ENCODE measurements at regions not wholly inside any gene's neighbourhood (a gene's known extent, or its start where the extent isn't known, plus 50 kb on each side); places are given as distances from the start of the nearest gene placed in this dataset.

- peaks cover 0 to 6% (median 3%) of the 10 kb centered on the region in 4 donors for H3K9me3 ChIP-seq (ENCODE audit: control insufficient read depth in 4 of 4, insufficient read depth in 3 of 4, low read length in 3 of 4)
- H3K36me3 ChIP-seq (ENCODE audit: control insufficient read depth in 4 of 4, insufficient read depth in 4 of 4, low read length in 4 of 4) = no peaks in the 10 kb centered on the region
- no peak overlapping the region for H3K27ac ChIP-seq (ENCODE audit: low read depth in 1 of 2, low read length in 1 of 2)
- no peak overlapping the region for H3K9ac ChIP-seq (ENCODE audit: insufficient read depth in 1 of 2, low read length in 2 of 2)
- 78 to 85% methylated on average over 5 of the region's 5 CpGs for WGBS, 2 donors
- no peaks in the 10 kb centered on the region for H3K27me3 ChIP-seq (ENCODE audit: control insufficient read depth in 3 of 3, insufficient read depth in 3 of 3, low read length in 2 of 3)
- DNase-seq (no peak), ATAC-seq (ENCODE audit: insufficient read depth, low FRiP score) (no peak)
- peaks cover 0 to 4% (median 0%) of the 10 kb centered on the region in 5 donors for H3K4me1 ChIP-seq (ENCODE audit: control insufficient read depth in 5 of 5, insufficient read depth in 5 of 5, low read length in 5 of 5)
- TF ChIP-seq CTCF (IDR thresholded peaks at IDR 0.05; ENCODE audit: control extremely low read depth, extremely low read depth) = no peak
- H3K4me3 ChIP-seq = no peak overlapping the region
These were observed 144.9 kb downstream of the HAPSTR1 start for GRCh38 chr16:9236319-9236718.

- no peak for TF ChIP-seq CTCF (IDR thresholded peaks at IDR 0.05; ENCODE audit: control extremely low read depth, extremely low read depth)
- DNase-seq (no peak), ATAC-seq (ENCODE audit: insufficient read depth, low FRiP score) (no peak)
- Histone ChIP-seq H3K4me1 (ENCODE audit: control insufficient read depth in 5 of 5, insufficient read depth in 5 of 5, low read length in 5 of 5) (no peaks in the 10 kb centered on the region), H3K9me3 (ENCODE audit: control insufficient read depth in 4 of 4, insufficient read depth in 3 of 4, low read length in 3 of 4) (peaks cover 0 to 6% (median 3%) of the 10 kb centered on the region in 4 donors), H3K9ac (ENCODE audit: insufficient read depth in 1 of 2, low read length in 2 of 2) (no peak overlapping the region), H3K27me3 (ENCODE audit: control insufficient read depth in 3 of 3, insufficient read depth in 3 of 3, low read length in 2 of 3) (no peaks in the 10 kb centered on the region), H3K27ac (ENCODE audit: low read depth in 1 of 2, low read length in 1 of 2) (no peak overlapping the region), H3K4me3 (no peak overlapping the region), H3K36me3 (ENCODE audit: control insufficient read depth in 4 of 4, insufficient read depth in 4 of 4, low read length in 4 of 4) (no peaks in the 10 kb centered on the region)
- WGBS, 2 donors = 94 to 97% methylated on average over 1 of the region's 1 CpG
These were observed 146.9 kb downstream of the HAPSTR1 start for GRCh38 chr16:9238346-9238745.

- ATAC-seq (ENCODE audit: insufficient read depth, low FRiP score) (no peak), DNase-seq (no peak)
- TF ChIP-seq CTCF (IDR thresholded peaks at IDR 0.05; ENCODE audit: control extremely low read depth, extremely low read depth) = no peak
- H3K9ac ChIP-seq (ENCODE audit: insufficient read depth in 1 of 2, low read length in 2 of 2) = no peak overlapping the region
- H3K4me3 ChIP-seq = no peak overlapping the region
- no peak overlapping the region for H3K27ac ChIP-seq (ENCODE audit: low read depth in 1 of 2, low read length in 1 of 2)
- H3K9me3 ChIP-seq (ENCODE audit: control insufficient read depth in 4 of 4, insufficient read depth in 3 of 4, low read length in 3 of 4) = peaks cover 0 to 6% (median 3%) of the 10 kb centered on the region in 4 donors
- H3K27me3 ChIP-seq (ENCODE audit: control insufficient read depth in 3 of 3, insufficient read depth in 3 of 3, low read length in 2 of 3) = no peaks in the 10 kb centered on the region
- no peaks in the 10 kb centered on the region for H3K36me3 ChIP-seq (ENCODE audit: control insufficient read depth in 4 of 4, insufficient read depth in 4 of 4, low read length in 4 of 4)
- H3K4me1 ChIP-seq (ENCODE audit: control insufficient read depth in 5 of 5, insufficient read depth in 5 of 5, low read length in 5 of 5) = no peaks in the 10 kb centered on the region
These were observed 149.7 kb downstream of the HAPSTR1 start for GRCh38 chr16:9241177-9241576.

- 34 to 35% methylated on average over 2 of the region's 2 CpGs for WGBS, 2 donors
- H3K4me3 ChIP-seq = no peak overlapping the region
- no peaks in the 10 kb centered on the region for H3K4me1 ChIP-seq (ENCODE audit: control insufficient read depth in 5 of 5, insufficient read depth in 5 of 5, low read length in 5 of 5)
- no peaks in the 10 kb centered on the region for H3K27me3 ChIP-seq (ENCODE audit: control insufficient read depth in 3 of 3, insufficient read depth in 3 of 3, low read length in 2 of 3)
- TF ChIP-seq CTCF (IDR thresholded peaks at IDR 0.05; ENCODE audit: control extremely low read depth, extremely low read depth) = no peak
- no peak overlapping the region for H3K9ac ChIP-seq (ENCODE audit: insufficient read depth in 1 of 2, low read length in 2 of 2)
- ATAC-seq (ENCODE audit: insufficient read depth, low FRiP score) (no peak), DNase-seq (no peak)
- no peaks in the 10 kb centered on the region for H3K9me3 ChIP-seq (ENCODE audit: control insufficient read depth in 4 of 4, insufficient read depth in 3 of 4, low read length in 3 of 4)
- no peaks in the 10 kb centered on the region for H3K36me3 ChIP-seq (ENCODE audit: control insufficient read depth in 4 of 4, insufficient read depth in 4 of 4, low read length in 4 of 4)
- H3K27ac ChIP-seq (ENCODE audit: low read depth in 1 of 2, low read length in 1 of 2) = no peak overlapping the region
These were observed 156.7 kb downstream of the HAPSTR1 start for GRCh38 chr16:9248162-9248561.
